OCI-LY3 (cell line): ENCODE measurements at regions not wholly inside any gene's neighbourhood (a gene's known extent, or its start where the extent isn't known, plus 50 kb on each side); places are given as distances from the start of the nearest gene placed in this dataset.

Source experiments
- H2AFZ ChIP-seq: fragments of 200-600, 300-600 bp; shearing (Covaris generic); 2 replicates; pipeline ENCODE4 v1.6.0; 2014; ENCODE audit warnings: antibody characterized with exemption, low read depth, low read length
- H3K27ac ChIP-seq: fragments of 200-600, 300-600 bp; sonication (generic); 2 replicates; pipeline ENCODE4 v1.5.1; 2014; ENCODE audit warnings: mild to moderate bottlenecking, low read length, moderate library complexity, mixed read lengths
- H3K27me3 ChIP-seq: fragments of 200-600, 300-600 bp; sonication (generic); 2 replicates; pipeline ENCODE4 v1.6.1; 2014; ENCODE audit warnings: low read depth, low read length, mixed read lengths
- H3K36me3 ChIP-seq: fragments of 200-600, 300-600 bp; sonication (generic); replicated peaks from 2 replicates; pipeline ENCODE3; 2014; ENCODE audit warnings: low read depth, low read length, mixed read lengths
- H3K4me1 ChIP-seq: fragments of 300-600, 200-600 bp; sonication (generic); 2 replicates; pipeline ENCODE4 v1.6.1; 2014; ENCODE audit warnings: low read length, mixed read lengths
- H3K4me2 ChIP-seq: fragments of 200-600, 300-600 bp; sonication (generic); 2 replicates; pipeline ENCODE4 v1.6.1; 2014; ENCODE audit warnings: low read length, mixed read lengths
- H3K4me3 ChIP-seq: fragments of 300-600, 200-600 bp; sonication (generic); 2 replicates; pipeline ENCODE4 v1.5.1; 2014; ENCODE audit warnings: antibody characterized with exemption, mild to moderate bottlenecking, low read length, moderate library complexity
- H3K79me2 ChIP-seq: fragments of 300-600, 200-600 bp; shearing (Covaris generic); 2 replicates; pipeline ENCODE4 v1.6.1; 2014; ENCODE audit warnings: mild to moderate bottlenecking, low read length, mixed read lengths
- H3K9ac ChIP-seq: fragments of 300-600, 200-600 bp; shearing (Covaris generic); 2 replicates; pipeline ENCODE4 v1.6.0; 2014; ENCODE audit warnings: mild to moderate bottlenecking, low read length, moderate library complexity
- H3K9me3 ChIP-seq: fragments of 200-600, 300-600 bp; shearing (Covaris generic); 2 replicates; pipeline ENCODE4 v1.6.1; 2014; ENCODE audit warnings: low read length, mixed read lengths; ENCODE audit not compliant: insufficient read depth
- H4K20me1 ChIP-seq: fragments of 200-600, 300-600 bp; sonication (generic); 2 replicates; pipeline ENCODE4 v1.6.1; 2016; ENCODE audit warnings: low read length, mixed read lengths; ENCODE audit not compliant: insufficient read depth
- EZH2phosphoT487 ChIP-seq: fragments of 200-600 bp; shearing (Covaris generic); IDR thresholded peaks from 2 replicates; pipeline ENCODE4 v1.6.1; 2018; ENCODE audit warnings: antibody characterized with exemption, mixed run types, low read depth
- TF ChIP-seq, protein P1 (sequence below): fragments of 200-600, 300-600 bp; sonication (generic); IDR thresholded peaks from 2 replicates; pipeline ENCODE4 v1.5.1; 2014; ENCODE audit warnings: antibody characterized with exemption, low read length, low read depth

- H3K4me3 ChIP-seq, result no peak overlapping the region
- no peak overlapping the region for H2AFZ ChIP-seq
- no peak for TF ChIP-seq EZH2phosphoT487
- H3K36me3 ChIP-seq, result no peaks in the 10 kb centered on the region
- no peak overlapping the region for H3K27ac ChIP-seq
- H4K20me1 ChIP-seq, result no peaks in the 10 kb centered on the region
- no peaks in the 10 kb centered on the region for H3K79me2 ChIP-seq
- no peak overlapping the region for H3K4me2 ChIP-seq
- H3K27me3 ChIP-seq, result no peaks in the 10 kb centered on the region
- no peak overlapping the region for H3K9ac ChIP-seq
- no peaks in the 10 kb centered on the region; the same call in 1 of the 2 replicates for H3K9me3 ChIP-seq
- no peaks in the 10 kb centered on the region for H3K4me1 ChIP-seq
Observed at GRCh38 chr5:155091063-155091648, 77.6 kb downstream of the KIF4B start.

GRCh38 chr5:155091768-155092717, 78.5 kb downstream of the KIF4B start:
- Histone ChIP-seq H3K9ac (no peak overlapping the region), H3K27me3 (no peaks in the 10 kb centered on the region), H4K20me1 (no peaks in the 10 kb centered on the region), H2AFZ (no peak overlapping the region), H3K79me2 (no peaks in the 10 kb centered on the region), H3K27ac (no peak overlapping the region), H3K4me1 (no peaks in the 10 kb centered on the region), H3K4me3 (no peak overlapping the region), H3K9me3 (no peaks in the 10 kb centered on the region; the same call in 1 of the 2 replicates), H3K4me2 (no peak overlapping the region), H3K36me3 (no peaks in the 10 kb centered on the region)
- no peak for TF ChIP-seq EZH2phosphoT487
- TF ChIP-seq, protein P1, sequence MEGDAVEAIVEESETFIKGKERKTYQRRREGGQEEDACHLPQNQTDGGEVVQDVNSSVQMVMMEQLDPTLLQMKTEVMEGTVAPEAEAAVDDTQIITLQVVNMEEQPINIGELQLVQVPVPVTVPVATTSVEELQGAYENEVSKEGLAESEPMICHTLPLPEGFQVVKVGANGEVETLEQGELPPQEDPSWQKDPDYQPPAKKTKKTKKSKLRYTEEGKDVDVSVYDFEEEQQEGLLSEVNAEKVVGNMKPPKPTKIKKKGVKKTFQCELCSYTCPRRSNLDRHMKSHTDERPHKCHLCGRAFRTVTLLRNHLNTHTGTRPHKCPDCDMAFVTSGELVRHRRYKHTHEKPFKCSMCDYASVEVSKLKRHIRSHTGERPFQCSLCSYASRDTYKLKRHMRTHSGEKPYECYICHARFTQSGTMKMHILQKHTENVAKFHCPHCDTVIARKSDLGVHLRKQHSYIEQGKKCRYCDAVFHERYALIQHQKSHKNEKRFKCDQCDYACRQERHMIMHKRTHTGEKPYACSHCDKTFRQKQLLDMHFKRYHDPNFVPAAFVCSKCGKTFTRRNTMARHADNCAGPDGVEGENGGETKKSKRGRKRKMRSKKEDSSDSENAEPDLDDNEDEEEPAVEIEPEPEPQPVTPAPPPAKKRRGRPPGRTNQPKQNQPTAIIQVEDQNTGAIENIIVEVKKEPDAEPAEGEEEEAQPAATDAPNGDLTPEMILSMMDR, result no peak

- Histone ChIP-seq H2AFZ (no peak overlapping the region), H3K9ac (no peak overlapping the region), H3K9me3 (no peaks in the 10 kb centered on the region; the same call in 1 of the 2 replicates), H3K4me2 (no peak overlapping the region), H3K4me3 (no peak overlapping the region), H3K4me1 (no peaks in the 10 kb centered on the region), H3K79me2 (no peaks in the 10 kb centered on the region), H3K36me3 (no peaks in the 10 kb centered on the region), H3K27me3 (no peaks in the 10 kb centered on the region), H3K27ac (no peak overlapping the region), H4K20me1 (no peaks in the 10 kb centered on the region)
- no peak for TF ChIP-seq EZH2phosphoT487
- TF ChIP-seq, protein P1, result no peak
Observed at GRCh38 chr5:155094455-155094854, 80.9 kb downstream of the KIF4B start.

DNA sequence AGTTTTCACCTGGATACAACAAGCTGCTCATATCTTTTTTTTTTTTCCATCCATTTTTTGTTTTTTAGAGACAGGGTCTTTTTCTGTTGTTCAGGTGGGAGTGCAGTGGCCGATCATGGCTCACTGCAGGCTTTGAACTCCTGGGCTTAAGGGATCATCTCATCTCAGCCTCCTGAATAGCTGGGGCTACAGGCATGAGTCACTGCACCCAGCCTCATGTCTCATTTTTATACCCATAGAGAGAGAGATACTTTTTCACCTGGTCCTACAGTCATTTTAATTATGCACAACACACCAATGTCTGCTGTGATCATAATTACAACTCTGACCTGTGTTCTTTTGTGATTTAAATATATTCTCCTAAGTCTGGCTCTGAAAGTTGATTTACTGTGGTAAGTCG, 84.4 kb downstream of the KIF4B start:
- Histone ChIP-seq H3K4me3 (no peak overlapping the region), H2AFZ (no peak overlapping the region), H3K79me2 (no peaks in the 10 kb centered on the region), H3K4me2 (no peak overlapping the region), H3K27ac (no peak overlapping the region), H3K4me1 (no peaks in the 10 kb centered on the region), H3K9me3 (no peaks in the 10 kb centered on the region), H3K36me3 (no peaks in the 10 kb centered on the region), H4K20me1 (no peaks in the 10 kb centered on the region), H3K27me3 (no peaks in the 10 kb centered on the region), H3K9ac (no peak overlapping the region)
- TF ChIP-seq EZH2phosphoT487, result no peak
- TF ChIP-seq, protein P1, result no peak
